ENCODE measurements at regions not wholly inside any gene's neighbourhood (a gene's known extent, or its start where the extent isn't known, plus 50 kb on each side); places are given as distances from the start of the nearest gene placed in this dataset.

- no peak for DNase-seq (ENCODE audit: low read depth)
Measured at GRCh38 chr18:78629426-78629825, 350.2 kb upstream of the SALL3 start.

DNA sequence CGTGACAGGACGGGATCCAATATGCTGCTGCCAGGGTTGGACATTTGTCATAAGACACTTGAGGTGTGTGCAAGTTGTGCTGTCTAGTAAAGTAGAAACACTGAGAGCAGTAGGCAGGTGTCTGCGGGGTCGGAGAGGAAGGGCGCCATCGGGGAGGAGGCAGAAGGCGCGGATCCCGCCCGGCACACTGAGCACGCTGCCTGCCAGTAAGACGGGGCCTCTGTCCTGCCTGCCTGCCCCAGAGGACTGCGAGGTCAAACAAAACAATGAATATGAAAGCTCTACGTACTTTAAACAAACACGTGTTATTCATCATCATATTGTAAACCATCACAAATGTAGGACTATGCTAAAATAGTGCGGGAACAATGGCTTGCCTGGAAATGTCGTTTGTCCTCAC, 349.3 kb upstream of the SALL3 start:
- DNase-seq (ENCODE audit: low read depth) = no peak

DNA sequence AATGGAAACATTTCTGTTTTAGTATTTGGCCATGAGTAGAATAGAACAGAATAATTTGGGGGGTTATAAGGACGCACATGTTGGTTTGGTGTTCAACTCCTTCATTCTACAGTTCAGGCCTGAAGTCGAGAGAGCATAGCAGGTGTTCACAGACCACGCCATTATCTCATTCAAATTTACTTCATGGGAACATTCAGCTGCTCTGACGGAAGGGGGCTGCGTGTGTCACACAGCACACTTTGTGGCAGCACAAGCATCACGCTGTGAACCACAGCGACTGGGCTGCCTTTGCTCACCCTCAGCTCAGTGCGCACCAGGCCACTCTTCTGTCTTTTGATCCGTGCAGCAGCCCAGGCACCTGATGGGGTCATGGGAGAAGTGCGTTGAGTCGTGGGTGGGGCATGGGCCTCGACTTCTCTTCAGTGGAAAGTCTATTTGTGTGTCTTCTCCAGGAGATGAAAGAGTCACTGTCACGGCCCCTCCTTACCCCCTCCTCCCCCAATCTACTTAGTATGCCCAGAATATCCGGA, 348.6 kb upstream of the SALL3 start:
- DNase-seq (ENCODE audit: low read depth) = no peak

- DNase-seq (ENCODE audit: low read depth) = no peak
Measured at GRCh38 chr18:78632111-78632541, 347.5 kb upstream of the SALL3 start.

GRCh38 chr18:78634061-78634696, 345.4 kb upstream of the SALL3 start:
- DNase-seq (ENCODE audit: low read depth) = no peak

GRCh38 chr18:78635093-78635800, 344.4 kb upstream of the SALL3 start:
- DNase-seq (ENCODE audit: low read depth) = no peak

GRCh38 chr18:78636260-78636659, 343.4 kb upstream of the SALL3 start:
- DNase-seq (ENCODE audit: low read depth) = no peak

DNA sequence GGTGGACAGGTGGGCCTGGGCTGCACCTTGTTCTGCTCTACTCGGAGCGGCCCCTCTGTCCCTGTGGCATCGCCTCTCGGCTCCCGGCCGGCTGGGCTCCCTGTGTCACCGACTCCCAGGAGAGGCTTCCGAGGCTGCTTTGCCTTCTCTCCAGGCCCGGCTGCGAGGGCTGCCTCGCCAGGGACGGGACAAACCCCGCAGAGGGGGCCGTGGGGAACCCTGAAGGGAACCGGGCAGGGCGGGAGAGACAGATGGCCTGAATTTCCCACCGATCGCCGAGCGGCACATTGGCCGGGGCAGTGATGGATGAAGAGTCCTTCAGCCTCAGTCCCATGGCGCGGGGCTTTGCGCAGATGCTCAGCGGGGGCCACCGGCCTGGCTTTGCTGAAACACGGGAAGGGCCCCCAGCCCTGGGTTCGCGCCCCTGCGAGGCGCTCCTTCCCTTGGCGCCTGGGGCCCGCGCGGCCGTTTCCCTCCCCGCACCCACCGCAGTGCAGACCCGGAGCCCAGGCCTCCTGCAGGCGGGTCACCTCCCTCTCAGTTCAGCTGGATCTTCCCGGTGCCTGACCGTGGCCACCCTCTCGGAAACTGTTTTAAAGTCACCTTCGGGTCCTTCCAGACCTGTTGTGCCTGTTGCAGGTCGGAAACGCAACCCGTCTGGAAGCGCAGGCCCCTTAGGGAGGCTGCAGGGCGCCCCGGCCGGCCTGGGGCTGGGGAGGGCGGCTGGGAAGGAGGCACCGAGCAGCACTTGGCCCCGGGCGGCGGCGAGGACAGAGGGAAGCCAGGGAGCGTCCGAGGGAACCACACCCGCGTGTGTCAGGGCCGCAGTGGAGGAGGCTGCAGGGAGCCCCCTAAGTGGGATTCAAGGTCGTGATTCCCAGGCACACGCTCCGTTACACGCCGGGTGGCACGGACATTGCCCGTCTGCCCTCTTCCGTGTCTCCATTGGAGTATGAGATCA, 341.9 kb upstream of the SALL3 start:
- DNase-seq (ENCODE audit: low read depth) = no peak

GRCh38 chr18:78639006-78639950, 340.3 kb upstream of the SALL3 start:
- no peak for DNase-seq (ENCODE audit: low read depth)

DNA sequence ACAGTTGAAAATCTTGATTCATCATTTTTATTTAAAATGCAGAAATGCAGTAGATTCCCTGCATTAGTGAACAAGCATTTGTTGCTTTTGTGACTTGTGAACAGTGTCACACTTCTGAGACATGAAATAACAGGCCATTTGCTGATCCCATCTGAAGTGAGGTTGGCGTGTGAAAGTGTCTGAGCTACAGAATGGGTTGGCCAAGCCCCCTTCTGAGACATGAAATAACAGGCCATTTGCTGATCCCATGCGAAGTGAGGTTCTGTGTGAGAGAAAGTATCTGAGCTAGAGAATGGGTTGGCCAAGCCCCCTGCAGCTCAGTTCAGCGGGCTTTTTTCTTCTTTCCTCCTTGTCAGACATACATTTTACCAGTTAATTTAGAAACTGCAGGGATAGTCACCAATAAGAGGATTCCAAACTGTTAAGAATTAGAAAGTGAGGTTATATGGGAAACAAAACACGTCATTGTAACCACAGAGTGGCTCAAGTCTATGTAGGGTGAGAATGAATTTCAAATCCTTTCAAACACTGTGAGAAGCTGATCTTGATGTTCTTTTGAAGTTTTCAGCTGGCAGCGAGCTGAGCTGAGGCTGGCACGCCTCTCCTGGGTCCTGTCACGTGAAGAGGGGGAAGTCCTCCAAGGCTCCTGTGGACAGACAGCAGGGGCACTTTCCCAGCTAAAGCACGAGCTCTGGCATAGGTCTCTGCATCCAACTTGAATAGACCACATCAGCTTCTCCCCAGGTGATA, 339.2 kb upstream of the SALL3 start:
- no peak for DNase-seq (ENCODE audit: low read depth)

GRCh38 chr18:78641689-78642231, 337.9 kb upstream of the SALL3 start:
- DNase-seq (ENCODE audit: low read depth) = no peak

GRCh38 chr18:78642296-78642951, 337.2 kb upstream of the SALL3 start:
- DNase-seq (ENCODE audit: low read depth) = no peak

GRCh38 chr18:78643004-78643403, 336.6 kb upstream of the SALL3 start:
- DNase-seq (ENCODE audit: low read depth) = no peak

DNA sequence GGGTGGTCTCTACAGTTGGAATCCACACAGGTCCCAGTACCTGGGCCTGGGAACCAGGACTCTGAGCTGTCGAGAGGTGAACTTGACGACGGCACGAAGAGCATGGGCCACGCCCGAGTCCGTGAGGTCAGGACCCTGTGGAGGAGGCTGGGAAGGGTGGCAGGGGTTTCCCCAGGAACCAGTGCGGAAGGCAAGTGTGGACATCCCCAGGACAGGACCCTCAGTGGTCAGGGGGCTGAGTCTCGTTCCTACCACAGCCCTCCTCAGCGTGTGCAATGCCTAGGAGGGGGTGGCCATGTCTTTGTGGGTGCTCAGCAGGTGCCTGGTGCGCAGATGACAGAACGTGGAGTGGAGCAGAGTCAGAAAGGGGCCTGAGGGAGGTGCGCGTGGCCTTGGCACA, 335.6 kb upstream of the SALL3 start:
- no peak for DNase-seq (ENCODE audit: low read depth)

GRCh38 chr18:78645216-78645615, 334.4 kb upstream of the SALL3 start:
- no peak for DNase-seq (ENCODE audit: low read depth)

DNA sequence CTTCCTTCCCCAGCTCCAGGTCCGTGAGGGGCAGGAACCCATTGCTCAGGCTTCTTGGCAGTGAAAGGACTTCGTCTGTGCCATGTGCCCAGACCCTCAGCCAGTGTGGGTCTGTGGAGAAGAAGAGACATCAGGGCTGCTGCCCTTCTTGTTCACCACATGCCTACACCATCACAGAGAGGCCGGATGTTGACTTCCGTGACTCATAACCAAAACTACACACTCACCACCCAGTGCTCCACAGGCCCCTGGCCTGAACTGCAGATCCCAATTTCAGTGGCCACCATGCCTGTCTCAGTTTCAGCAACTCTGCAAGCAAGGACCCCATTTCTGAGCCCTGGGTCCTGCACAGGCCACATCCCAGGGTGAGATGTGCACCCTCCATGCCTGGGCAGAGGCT, 332.6 kb upstream of the SALL3 start:
- no peak for DNase-seq (ENCODE audit: low read depth)

GRCh38 chr18:78649421-78649820, 330.2 kb upstream of the SALL3 start:
- DNase-seq (ENCODE audit: low read depth) = no peak

DNA sequence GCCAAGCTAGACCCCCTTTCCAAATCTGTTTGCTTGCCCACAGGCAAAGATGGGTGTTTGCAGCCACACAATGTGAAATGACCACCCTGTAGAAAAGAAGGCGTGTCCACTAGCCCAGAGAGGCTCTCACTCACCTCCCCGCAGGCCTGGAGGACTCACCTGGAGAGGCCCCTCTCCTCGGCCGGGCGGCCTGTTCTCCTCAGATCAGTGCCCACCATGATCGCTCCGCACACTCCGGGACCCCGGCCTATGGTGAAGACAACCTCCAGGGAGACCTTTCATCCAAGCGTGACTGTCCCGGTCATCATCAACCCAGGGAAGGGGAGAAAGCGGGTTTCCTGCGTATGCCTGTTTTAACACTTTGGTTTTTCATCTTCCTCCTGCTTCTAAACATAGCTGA, 328.7 kb upstream of the SALL3 start:
- no peak for DNase-seq (ENCODE audit: low read depth)

DNA sequence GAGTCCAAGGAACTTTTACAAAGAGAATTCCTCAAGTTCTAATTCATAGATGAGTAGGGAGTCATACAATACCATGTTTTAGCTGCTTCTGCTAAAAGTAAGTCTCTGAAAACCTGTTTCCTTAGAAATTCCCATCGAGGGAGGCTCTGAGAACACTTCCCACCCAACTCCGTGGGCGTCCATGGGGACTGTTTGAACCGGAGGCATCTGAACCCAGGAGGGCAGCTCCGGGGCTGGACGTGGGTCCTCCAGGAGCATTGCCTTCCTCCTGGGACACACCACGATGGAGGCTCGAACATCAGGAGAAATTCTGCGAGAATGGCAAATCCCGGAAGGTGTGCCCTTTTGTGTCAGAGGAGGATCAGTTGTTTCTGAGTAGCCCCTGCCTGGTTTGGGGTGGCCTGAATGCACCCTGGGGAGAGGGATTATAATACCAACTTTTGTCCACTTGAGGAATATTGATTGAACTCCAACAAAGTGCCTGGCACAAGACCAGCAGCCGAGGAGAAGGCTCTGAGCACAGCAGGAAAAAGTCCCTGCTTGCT, 327.5 kb upstream of the SALL3 start:
- no peak for DNase-seq (ENCODE audit: low read depth)

DNA sequence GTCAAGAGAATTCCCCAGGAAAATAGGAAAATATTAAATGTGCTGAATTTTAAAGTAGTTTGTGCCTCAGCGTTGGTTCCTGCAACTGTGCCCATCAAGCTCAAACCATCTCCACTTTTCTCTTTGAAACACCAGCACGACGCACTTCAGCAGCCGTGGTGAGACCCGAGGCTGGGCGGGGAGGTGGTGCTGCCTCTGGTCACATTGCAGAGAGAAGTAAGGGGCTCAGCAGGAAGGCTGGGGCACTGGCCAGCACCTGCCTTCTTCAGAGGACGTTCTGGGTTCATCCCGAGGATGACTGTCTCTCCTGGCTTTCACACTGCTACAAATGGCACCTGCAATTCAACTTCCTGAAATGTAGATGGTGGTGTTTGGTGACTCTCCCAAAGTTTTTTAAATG, 323.7 kb upstream of the SALL3 start:
- DNase-seq (ENCODE audit: low read depth) = no peak

All from amniotic epithelial cell (primary cell).